SK-N-SH treated with all-trans-retinoic acid at 6 μM for 48 hours (cell line): ENCODE measurements at regions not wholly inside any gene's neighbourhood (a gene's known extent, or its start where the extent isn't known, plus 50 kb on each side); places are given as distances from the start of the nearest gene placed in this dataset.

ENCODE experiments used
- ATAC-seq: fragments of 200-7000 bp; cut with Tn5 transposase; 3 replicates; pipeline ENCODE4 v1.9.1; 2020; ENCODE audit warnings: mild to moderate bottlenecking, moderate library complexity
- ARNTL ChIP-seq: fragments of 450-650 bp; formaldehyde crosslinking; IDR thresholded peaks from 2 replicates; pipeline ENCODE4 v1.5.0; 2020; ENCODE audit warnings: low read depth, mild to moderate bottlenecking, moderate library complexity, borderline replicate concordance
- CSDC2 ChIP-seq: fragments of 250-450 bp; sonication (Bioruptor Pico); IDR thresholded peaks from 2 replicates; pipeline ENCODE4 v1.5.0; 2020; ENCODE audit warnings: mild to moderate bottlenecking, moderate library complexity
- CSRNP3 ChIP-seq: fragments of 250-450 bp; sonication (Bioruptor Pico); IDR thresholded peaks from 2 replicates; pipeline ENCODE4 v1.5.1; 2021; ENCODE audit warnings: mild to moderate bottlenecking, moderate library complexity
- ESRRG ChIP-seq: fragments of 250-450 bp; sonication (Bioruptor Pico); IDR thresholded peaks from 2 replicates; pipeline ENCODE4 v1.6.1; 2021; ENCODE audit warnings: mild to moderate bottlenecking
- GLIS3 ChIP-seq: fragments of 250-450 bp; sonication (Bioruptor Pico); IDR thresholded peaks from 2 replicates; pipeline ENCODE4 v1.5.0; 2020; ENCODE audit warnings: mild to moderate bottlenecking, moderate library complexity
- ISL1 ChIP-seq: fragments of 250-450 bp; sonication (Bioruptor Pico); IDR thresholded peaks from 2 replicates; pipeline ENCODE4 v2.1.2; 2022; ENCODE audit warnings: mild to moderate bottlenecking, moderate library complexity
- OSR1 ChIP-seq: fragments of 250-450 bp; sonication (Bioruptor Pico); IDR thresholded peaks from 2 replicates; pipeline ENCODE4 v1.8.0; 2022; ENCODE audit warnings: moderate library complexity, mild to moderate bottlenecking, inconsistent platforms
- POU6F1 ChIP-seq: fragments of 250-450 bp; sonication (Bioruptor Pico); IDR thresholded peaks from 2 replicates; pipeline ENCODE4 v1.8.0; 2021; ENCODE audit warnings: low read depth, mild to moderate bottlenecking, moderate library complexity, borderline replicate concordance
- PPARA ChIP-seq: fragments of 250-450 bp; sonication (Bioruptor Pico); IDR thresholded peaks from 2 replicates; pipeline ENCODE4 v1.5.0; 2020; ENCODE audit warnings: mild to moderate bottlenecking, borderline replicate concordance
- RARB ChIP-seq: fragments of 250-450 bp; sonication (Bioruptor Pico); IDR thresholded peaks from 2 replicates; pipeline ENCODE4 v1.8.0; 2021; ENCODE audit warnings: mild to moderate bottlenecking, moderate library complexity
- SNAI2 ChIP-seq: fragments of 250-450 bp; sonication (Bioruptor Pico); IDR thresholded peaks from 2 replicates; pipeline ENCODE4 v1.5.0; 2020; ENCODE audit warnings: mild to moderate bottlenecking, moderate library complexity
- TCF4 ChIP-seq: fragments of 250-450 bp; sonication (Bioruptor Pico); IDR thresholded peaks from 2 replicates; pipeline ENCODE4 v1.8.0; 2021; ENCODE audit warnings: mild to moderate bottlenecking, moderate library complexity, borderline replicate concordance
- TOX ChIP-seq: fragments of 250-450 bp; sonication (Bioruptor Pico); IDR thresholded peaks from 2 replicates; pipeline ENCODE4 v1.8.0; 2021; ENCODE audit warnings: mild to moderate bottlenecking, moderate library complexity, borderline replicate concordance
- TSHZ2 ChIP-seq: fragments of 250-450 bp; sonication (Bioruptor Pico); IDR thresholded peaks from 2 replicates; pipeline ENCODE4 v1.5.0; 2020; ENCODE audit warnings: mild to moderate bottlenecking, moderate library complexity
- ZC3H10 ChIP-seq: fragments of 250-450 bp; sonication (Bioruptor Pico); IDR thresholded peaks from 2 replicates; pipeline ENCODE4 v1.5.1; 2021; ENCODE audit warnings: mild to moderate bottlenecking, moderate library complexity
- ZFP3 ChIP-seq: fragments of 250-450 bp; sonication (Bioruptor Pico); IDR thresholded peaks from 2 replicates; pipeline ENCODE4 v1.5.0; 2020; ENCODE audit warnings: mild to moderate bottlenecking, moderate library complexity
- ZFP30 ChIP-seq: fragments of 450-650 bp; formaldehyde crosslinking; IDR thresholded peaks from 2 replicates; pipeline ENCODE4 v1.5.0; 2022; ENCODE audit warnings: mild to moderate bottlenecking, moderate library complexity
- ZNF565 ChIP-seq: fragments of 450-650 bp; formaldehyde crosslinking; conservative IDR thresholded peaks from 2 replicates; pipeline ENCODE4 v1.5.0; 2020; ENCODE audit warnings: low read depth, mild to moderate bottlenecking, moderate library complexity
- ZNF70 ChIP-seq: fragments of 450-650 bp; formaldehyde crosslinking; IDR thresholded peaks from 2 replicates; pipeline ENCODE4 v1.5.0; 2020; ENCODE audit warnings: mild to moderate bottlenecking, moderate library complexity
- ZNF8 ChIP-seq: fragments of 450-650 bp; formaldehyde crosslinking; IDR thresholded peaks from 2 replicates; pipeline ENCODE4 v1.5.0; 2020; ENCODE audit warnings: mild to moderate bottlenecking, moderate library complexity
- TF ChIP-seq, protein P1 (sequence below): fragments of 250-450 bp; sonication (Bioruptor Pico); IDR thresholded peaks from 2 replicates; pipeline ENCODE4 v1.5.1; 2020; ENCODE audit warnings: low read depth, mild to moderate bottlenecking, moderate library complexity
- TF ChIP-seq, protein P2 (sequence below): fragments of 250-450 bp; sonication (Bioruptor Pico); IDR thresholded peaks from 2 replicates; pipeline ENCODE4 v1.8.0; 2020; ENCODE audit warnings: mild to moderate bottlenecking, moderate library complexity, borderline replicate concordance

- TF ChIP-seq RARB (CRISPR knock-in tag) (no peak), GLIS3 (CRISPR knock-in tag) (no peak), TCF4 (CRISPR knock-in tag) (no peak), ISL1 (no peak), ZNF70 (CRISPR knock-in tag) (no peak), ARNTL (no peak), POU6F1 (no peak), TOX (CRISPR knock-in tag) (no peak), CSDC2 (no peak), SNAI2 (CRISPR knock-in tag) (no peak), CSRNP3 (no peak), ZC3H10 (CRISPR knock-in tag) (no peak), ZNF8 (no peak)
- TF ChIP-seq, protein P1, sequence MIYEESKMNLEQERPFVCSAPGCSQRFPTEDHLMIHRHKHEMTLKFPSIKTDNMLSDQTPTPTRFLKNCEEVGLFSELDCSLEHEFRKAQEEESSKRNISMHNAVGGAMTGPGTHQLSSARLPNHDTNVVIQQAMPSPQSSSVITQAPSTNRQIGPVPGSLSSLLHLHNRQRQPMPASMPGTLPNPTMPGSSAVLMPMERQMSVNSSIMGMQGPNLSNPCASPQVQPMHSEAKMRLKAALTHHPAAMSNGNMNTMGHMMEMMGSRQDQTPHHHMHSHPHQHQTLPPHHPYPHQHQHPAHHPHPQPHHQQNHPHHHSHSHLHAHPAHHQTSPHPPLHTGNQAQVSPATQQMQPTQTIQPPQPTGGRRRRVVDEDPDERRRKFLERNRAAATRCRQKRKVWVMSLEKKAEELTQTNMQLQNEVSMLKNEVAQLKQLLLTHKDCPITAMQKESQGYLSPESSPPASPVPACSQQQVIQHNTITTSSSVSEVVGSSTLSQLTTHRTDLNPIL (CRISPR knock-in tag) = no peak
- no peak for ATAC-seq
Observed at GRCh38 chr1:75673399-75673798, 51.1 kb upstream of the ACADM start.

GRCh38 chr1:75673885-75674284, 50.6 kb upstream of the ACADM start:
- no peak for ATAC-seq
- no peak for TF ChIP-seq GLIS3 (CRISPR knock-in tag)
- TF ChIP-seq CSDC2 = no peak
- TF ChIP-seq RARB (CRISPR knock-in tag) = no peak
- no peak for TF ChIP-seq ZNF70 (CRISPR knock-in tag)
- TF ChIP-seq ZFP30 (CRISPR knock-in tag) = no peak
- TF ChIP-seq, protein P1 (CRISPR knock-in tag) = no peak
- no peak for TF ChIP-seq PPARA (CRISPR knock-in tag)
- no peak for TF ChIP-seq SNAI2 (CRISPR knock-in tag)
- TF ChIP-seq TOX (CRISPR knock-in tag) = no peak
- TF ChIP-seq ZFP3 (CRISPR knock-in tag) = no peak
- no peak for TF ChIP-seq POU6F1
- no peak for TF ChIP-seq ESRRG (CRISPR knock-in tag)
- TF ChIP-seq, protein P2, sequence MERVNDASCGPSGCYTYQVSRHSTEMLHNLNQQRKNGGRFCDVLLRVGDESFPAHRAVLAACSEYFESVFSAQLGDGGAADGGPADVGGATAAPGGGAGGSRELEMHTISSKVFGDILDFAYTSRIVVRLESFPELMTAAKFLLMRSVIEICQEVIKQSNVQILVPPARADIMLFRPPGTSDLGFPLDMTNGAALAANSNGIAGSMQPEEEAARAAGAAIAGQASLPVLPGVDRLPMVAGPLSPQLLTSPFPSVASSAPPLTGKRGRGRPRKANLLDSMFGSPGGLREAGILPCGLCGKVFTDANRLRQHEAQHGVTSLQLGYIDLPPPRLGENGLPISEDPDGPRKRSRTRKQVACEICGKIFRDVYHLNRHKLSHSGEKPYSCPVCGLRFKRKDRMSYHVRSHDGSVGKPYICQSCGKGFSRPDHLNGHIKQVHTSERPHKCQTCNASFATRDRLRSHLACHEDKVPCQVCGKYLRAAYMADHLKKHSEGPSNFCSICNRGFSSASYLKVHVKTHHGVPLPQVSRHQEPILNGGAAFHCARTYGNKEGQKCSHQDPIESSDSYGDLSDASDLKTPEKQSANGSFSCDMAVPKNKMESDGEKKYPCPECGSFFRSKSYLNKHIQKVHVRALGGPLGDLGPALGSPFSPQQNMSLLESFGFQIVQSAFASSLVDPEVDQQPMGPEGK (CRISPR knock-in tag) = no peak
- TF ChIP-seq ZC3H10 (CRISPR knock-in tag) = no peak
- TF ChIP-seq TCF4 (CRISPR knock-in tag) = no peak
- no peak for TF ChIP-seq ZNF8
- no peak for TF ChIP-seq TSHZ2 (CRISPR knock-in tag)
- no peak for TF ChIP-seq OSR1 (CRISPR knock-in tag)
- no peak for TF ChIP-seq CSRNP3
- TF ChIP-seq ZNF565 (CRISPR knock-in tag) = no peak
